ENCODE measurements at regions not wholly inside any gene's neighbourhood (a gene's known extent, or its start where the extent isn't known, plus 50 kb on each side); places are given as distances from the start of the nearest gene placed in this dataset.

DNA sequence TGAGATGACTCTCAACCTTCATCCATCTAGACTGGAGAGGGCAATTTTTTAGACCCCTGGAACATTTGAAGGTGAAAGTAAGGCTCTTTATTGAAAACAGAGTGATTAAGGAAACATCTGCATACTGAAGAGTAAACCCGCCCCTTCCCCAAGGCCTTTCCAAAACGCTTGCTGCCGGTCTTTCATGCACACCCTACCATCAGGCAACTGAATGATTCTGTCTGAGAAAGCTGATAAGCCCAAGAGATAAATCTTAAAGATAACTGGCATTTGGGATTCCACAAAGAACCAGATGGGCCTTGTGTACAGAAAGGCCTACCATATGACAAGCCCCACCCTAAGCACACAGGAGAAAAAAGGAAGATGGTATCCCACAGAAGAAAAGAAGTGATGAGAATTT lies 54.4 kb upstream of the PIK3R1 start:
- no peak for DNase-seq

DNA sequence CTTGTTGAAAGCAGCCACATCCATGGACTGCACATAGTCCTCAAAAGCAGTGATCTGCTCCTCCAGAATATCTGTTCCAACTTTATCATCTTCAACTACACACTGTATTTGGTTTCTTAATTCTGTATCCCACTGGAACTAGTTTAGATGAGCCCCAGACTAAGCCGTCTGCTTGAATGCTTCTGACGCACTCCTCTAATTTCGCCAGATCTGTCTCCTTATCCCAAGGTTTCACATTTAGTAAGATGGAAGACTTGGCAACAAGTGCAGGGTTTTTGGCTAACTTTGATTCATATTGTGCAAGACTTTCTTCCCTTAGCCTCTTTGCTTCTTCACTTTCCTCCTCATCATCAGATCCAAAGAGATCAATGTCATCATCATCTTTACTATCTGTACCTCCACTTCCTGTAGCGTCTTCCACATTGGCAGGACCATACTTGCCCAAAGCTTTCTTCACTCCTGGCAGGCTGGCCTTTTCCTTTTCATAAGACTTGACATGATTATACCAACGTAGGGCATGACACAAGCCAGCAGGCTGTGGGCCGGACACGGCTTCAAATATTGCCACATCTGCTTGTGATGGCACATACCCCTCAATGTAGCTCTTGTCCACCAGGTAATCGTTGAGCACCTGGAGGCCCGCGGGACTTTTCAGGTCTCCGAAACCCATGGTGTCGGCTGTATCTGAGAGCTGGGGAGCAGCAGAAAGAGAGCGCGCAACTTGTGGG lies 56.2 kb upstream of the PIK3R1 start:
- DNase-seq = no peak

DNA sequence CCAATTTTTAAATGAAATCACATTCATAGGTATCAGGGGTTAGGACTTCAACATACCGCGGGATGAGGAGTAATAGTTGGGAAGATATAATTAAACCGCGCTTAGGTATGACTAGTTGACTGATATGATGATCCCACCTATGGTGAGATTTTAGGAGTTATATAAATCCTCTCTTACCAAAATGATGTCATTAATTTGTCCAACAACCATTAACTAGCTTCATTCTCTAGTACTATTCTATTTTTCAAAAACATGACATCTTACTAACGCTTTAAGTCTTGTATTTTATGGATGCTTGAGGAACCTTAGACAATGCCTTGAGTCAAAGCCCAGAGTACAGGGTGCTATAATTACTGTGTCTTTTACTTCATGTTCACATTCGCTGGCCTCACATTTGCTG lies 59.6 kb upstream of the PIK3R1 start:
- no peak for DNase-seq

DNA sequence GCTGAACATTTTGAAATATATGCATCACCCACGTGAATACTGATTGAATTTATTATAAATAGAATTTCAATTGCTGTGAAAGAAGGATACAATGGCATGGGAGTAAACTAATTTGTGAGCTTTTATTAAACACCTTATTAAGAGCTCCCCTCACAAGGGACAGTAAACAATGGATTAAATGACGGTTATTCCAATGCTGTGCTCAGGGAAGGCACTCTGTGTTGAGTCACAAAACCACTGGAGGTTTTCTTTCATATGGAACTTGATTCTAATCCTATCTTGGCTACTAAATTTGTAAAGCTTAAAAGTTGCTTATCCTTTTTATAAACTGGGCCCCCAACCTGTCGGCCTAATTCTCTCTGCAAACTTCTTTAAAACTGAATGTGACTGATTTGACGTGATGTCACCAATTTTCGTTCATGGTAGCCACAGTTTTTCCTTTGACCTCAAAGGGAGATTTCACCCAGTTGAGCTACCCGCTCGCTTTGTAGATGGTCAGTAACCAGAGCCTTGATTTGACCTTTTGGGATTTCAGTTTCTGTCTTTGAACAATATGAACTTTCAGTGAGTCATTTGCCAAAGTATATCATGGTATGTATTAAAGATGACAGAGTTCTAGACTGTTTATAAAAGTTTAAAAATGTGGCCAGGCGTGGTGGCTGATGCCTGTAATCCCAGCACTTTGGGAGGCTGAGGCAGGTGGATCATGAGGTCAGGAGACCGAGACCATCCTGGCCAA lies 61.3 kb upstream of the PIK3R1 start:
- no peak for DNase-seq

DNA sequence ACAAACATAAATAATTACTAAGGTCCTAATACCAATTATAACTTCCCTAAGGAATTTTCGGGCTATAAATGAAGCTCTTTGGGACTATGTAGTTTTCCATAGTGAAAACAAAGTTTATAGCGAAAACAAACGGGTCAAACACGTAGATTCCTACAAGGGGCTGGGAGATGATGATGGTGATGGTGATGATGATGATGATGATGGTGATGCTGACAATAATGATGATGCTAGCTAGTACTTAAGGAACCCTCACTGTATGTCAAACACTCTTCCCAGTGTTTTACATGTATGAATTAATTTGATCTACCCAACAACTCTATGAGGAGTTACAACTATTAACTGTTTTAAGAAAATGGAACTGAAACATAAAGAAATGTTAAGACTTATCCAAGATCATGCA lies 63.7 kb upstream of the PIK3R1 start:
- no peak for DNase-seq

DNA sequence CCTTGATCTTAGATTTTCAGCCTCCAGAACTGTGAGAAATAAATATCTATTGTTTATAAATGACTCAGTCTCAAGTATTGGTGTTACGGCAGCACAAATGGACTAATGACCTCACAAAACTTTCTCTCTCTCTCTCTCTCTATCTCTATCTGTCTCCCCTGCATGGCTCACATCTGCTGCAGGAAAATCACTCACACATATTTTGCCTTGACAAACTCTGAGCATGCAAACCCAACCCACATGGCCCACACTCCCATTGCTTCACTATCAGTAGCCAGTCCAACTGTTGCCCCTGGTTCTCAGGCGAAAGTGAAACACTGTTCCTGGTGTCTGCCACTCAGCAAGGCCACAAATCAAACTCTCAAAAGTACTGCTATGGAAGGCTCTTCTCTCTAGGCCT lies 66.4 kb upstream of the PIK3R1 start:
- no peak for DNase-seq

DNA sequence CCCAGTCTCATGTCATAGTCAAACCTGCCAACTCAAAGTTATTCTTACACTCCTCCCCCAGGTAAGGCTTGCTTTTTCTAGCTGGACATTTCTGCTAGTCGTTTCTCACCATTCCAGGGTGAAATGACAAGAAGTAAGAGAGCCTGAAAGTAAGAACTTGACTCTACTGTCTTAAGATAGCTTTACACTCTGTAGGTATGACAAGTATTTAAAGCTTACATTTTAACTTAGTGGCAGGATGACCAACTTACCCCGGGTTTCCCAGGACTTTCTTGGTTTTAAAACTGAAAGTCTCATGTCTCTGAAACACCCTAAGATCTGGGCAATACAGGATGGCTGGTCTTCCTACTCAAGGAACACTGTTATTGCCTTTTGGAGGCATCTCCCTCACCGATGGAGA lies 67.5 kb upstream of the PIK3R1 start:
- DNase-seq = no peak

DNA sequence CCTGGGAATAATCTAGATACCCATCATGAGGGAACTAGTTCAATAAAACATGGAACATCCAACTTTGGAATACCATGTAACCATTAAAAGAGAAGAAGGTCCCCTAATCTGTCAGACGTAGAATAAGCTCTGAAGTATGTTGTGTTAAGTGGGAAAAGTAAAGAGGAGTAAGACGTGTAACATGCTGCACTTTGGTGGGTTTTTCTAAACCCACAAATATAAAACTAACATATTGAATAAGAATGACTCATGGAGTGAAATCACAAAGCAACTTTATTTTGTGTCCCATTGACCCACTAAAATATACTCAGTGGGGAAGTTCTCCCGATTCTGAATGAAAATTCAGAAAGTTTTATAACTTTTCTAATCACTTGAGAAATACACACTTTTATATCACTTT lies 67.9 kb upstream of the PIK3R1 start:
- no peak for DNase-seq

DNA sequence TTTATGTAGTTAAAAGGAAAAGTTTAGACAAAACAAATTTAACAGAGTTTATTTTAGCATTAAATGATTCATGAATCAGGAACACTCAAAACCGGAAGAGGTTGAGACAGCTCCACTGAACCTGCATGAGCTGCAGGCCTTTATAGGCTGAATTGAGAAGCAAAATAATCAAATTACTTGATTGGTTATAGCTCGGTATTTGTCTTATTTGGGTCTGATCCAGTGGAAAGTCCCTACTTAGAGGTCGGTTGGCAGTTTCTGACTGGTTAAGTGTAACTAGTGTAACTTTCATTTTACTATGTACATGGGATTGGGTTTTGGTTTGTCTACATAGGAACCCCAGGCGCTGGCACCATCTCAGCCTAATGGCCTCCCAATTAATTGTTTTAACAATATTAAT lies 74.1 kb upstream of the PIK3R1 start:
- no peak for DNase-seq

DNA sequence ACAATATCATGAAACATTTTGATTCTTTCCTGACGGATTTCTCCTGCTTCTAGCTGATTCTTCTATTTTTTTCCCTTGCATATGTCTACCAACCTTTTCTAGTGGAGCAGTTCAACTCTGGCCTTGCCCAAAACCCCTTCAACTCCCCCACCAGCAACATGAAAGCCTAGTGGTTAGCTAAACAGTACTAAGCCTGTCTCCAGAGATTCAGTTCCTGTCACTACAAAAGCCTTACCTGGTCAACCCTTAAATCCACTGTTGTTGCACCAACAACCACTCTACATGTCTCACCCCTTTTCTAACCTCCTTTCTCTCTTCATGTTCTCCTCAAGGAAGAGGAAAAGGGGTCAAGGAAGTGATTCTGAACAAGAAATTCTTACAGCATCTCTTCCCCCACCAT lies 74.8 kb upstream of the PIK3R1 start:
- no peak for DNase-seq

DNA sequence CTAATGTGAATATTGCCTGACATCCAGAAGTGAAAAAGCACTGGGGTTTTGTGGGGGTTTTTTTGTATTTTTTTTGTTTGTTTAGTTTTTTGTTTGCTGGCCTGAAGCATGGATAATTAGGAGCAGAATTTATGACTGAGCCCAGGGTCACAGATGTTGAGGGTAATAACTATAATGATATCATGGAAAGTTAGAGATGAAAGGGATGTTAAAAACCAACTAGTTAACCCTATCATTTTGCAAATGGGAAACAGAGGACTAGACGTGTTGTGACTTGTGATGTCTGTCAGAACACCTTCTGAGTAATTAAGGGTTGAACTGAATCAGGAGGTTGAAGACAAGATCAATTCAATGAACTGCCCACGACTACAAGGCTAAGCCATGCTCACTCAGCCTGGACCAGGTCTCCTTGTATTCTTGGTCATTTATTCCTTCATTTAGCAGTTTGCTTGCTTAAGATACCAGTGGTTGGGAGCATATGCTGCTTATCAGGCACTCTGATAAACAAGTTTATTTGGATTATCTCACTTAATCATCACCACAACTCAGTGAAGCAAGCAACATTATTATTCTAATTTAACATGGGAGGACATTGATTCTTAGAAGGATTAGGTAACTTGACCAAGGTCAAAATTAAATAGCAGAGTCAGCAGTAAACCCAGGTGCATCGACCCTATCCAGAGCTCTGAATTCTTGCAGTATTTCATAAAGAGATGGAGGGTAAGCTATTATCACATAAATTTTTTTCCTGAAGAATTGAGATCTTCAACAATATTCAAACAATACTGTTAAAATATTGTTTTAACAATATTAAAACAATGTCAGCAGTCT lies 75.7 kb upstream of the PIK3R1 start:
- DNase-seq = no peak

DNA sequence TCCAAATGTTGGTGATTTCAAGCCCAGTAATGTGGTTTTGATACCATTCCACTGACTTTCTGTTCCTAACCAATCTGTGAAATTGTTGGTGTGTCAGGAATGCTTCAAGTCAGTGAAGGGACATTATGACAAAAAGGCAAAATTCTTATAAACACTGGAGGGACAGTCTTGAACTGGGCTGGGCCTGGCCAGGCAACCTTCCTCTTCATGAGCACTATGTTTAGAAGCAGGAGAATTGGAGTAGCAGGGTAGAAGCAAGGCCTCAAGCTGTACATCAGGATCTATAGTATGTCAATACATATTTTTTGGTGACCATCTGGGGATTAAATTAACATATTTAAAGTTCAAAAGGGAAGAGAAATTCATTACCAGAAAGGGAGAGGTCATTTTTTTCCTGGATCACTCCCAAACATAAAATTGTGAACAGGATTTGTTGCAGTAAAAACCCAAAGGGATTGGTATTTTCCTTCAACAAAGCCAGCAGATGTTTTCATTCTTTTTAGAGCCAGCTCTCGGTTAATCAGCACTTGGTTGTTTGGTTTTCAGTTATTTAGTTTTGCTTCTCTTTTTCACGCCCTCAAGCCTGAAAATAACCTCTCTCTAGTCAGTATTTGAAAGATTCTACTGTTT lies 77.9 kb upstream of the PIK3R1 start:
- no peak for DNase-seq

DNA sequence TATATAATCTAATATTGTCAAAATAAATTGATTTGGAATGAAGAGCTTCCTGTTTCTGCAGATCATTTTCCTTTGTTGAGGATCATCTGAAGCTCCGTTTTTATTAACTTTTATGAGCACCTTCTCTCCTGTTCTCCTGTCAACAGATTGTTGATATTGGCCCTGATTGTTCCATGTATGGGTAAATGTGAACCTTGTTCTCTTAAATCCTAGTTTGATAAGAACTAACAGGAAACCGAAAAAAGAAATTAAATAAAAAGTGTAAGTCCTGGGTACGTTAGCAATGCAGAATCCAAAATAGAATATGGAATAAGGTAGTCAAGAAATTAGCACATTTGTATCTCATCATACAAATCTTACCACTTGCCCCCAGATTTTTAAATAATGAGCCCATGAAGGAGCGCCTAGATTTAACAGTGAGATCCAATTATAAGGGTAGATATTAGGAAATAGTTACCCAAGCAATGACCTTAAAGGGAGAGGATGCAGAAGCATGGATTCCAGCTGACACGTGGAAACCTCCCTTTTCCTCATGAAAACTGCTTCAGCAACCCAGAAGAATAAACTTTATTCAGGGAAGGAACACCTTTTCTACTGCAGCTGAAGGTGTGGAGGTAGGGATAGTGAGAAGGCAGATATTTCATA lies 80.8 kb upstream of the PIK3R1 start:
- DNase-seq = no peak

DNA sequence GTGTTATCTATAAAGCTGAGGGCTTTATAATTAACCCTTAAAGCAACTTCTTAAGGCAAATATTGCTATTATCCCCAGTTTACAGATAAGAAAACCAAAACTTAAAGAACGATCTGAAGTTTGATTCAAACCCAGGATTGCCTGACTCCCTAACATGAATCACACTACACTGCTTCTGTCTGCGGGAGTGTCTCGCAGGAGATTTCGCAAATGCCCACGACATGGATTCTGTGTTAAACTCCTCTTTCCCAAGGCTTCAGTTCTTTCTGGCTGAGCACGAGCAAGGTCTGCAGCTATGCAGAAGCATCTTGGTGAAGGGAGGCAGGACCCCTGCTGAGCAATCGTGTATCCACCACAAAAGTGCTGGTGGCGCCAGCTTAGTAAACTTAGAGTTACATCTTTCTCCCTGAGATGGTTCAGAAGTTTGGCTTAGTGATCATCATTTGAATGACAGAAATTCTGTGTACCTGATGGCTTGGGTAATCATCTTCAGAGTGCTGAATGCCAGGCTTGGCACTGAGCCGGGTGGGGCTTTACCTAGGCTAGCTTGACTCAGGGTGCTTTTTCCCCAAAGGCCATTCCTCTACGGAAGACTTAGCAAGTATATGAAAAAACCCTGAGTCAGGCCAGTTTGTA lies 81.4 kb upstream of the PIK3R1 start:
- no peak for DNase-seq

DNA sequence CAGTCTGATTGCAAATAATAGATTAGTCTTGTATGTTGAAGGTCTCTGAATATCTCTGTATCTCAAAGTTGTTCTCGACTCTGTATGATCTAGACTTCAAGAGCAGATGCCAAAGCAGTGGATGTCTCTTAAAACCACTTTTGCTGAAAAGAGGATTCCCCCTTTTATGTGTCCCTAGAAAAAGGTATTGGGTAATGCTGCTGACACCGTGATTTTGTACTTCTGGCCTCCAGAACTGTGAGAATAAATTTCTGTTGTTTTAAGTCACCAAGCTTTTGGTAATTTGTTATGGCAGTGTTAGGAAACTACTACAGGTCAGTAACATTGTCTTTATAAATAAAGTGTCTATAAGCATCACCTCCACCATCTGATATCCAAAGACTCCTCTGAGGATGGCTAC lies 85.3 kb upstream of the PIK3R1 start:
- no peak for DNase-seq

DNA sequence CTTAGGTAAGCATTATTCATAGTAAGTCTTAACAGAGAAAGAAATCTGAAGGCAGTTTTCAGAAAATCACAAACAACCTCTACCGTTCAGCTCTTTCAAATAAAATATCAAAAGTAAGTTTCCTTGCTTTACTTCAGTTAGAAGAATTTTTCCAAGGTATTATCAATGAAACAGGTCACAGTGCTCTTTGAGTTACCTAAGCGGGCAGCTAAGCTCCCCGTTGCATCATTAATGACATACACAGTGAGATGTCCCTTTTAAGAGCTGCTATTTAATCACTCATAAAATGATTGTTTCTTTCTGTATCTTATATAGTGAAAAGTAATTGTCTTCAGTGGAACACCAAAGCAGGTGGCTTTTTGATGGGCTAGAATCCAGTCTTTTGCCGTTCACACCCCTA lies 86.2 kb upstream of the PIK3R1 start:
- no peak for DNase-seq

DNA sequence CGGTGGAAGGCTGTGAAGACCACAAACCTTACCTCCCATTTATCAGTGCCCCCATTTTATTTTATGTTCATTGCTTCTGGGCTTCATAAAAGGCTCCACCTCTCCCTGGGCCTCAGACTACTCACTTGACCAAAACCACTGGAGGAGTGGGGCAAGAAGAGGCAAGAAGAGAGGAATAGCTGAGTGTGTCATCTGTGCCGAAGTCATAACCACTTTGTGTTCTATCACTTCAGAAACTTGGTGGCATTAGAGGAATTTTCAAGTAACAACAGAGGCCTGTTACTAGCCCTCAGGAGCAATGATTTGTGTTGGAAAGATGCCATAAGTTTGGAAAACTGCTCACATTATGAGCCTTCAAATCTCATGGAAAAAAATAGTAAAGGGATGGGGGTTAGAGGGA lies 88.7 kb upstream of the PIK3R1 start:
- no peak for DNase-seq

DNA sequence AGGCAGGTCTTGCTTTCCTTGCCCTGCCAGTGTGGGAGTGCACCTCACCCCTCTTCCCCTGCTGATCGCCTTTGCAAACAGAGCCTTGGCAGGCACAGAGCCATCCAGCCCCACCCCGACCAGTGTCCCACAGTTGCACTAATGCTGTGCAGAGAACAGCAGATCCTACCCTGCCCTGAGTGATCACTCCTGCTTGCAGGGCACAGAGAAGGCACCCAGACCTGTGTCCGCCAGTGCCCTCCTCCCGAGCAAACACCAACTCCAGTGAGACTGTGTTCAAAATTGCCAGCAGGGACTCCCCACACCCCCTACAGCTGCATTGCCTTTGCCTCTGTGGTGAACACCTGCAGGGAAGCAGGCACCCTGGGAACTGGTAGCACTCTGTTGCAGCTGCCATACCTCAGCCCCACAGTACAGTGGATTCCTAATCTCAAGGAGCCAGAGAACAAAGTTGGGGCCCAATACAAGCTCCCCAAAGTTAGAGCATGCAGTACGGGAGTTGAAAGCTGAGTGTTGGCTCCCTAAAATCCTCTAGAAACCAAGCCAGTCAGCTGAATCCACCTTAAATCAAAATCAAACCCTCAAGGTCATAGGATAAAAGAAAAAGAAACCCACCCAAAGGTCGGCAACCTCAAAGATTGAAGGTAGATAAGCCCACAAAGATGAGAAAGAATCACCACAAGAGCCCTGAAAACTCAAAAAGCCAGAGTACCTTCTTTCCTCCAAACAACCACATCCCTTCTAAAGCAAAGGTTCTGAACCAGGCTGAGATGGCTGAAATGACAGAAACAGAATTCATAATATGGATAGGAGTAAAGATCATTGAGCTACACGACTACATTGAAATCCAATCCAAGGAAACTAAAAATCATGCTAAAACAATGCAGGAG lies 92.9 kb upstream of the PIK3R1 start:
- DNase-seq = no peak

DNA sequence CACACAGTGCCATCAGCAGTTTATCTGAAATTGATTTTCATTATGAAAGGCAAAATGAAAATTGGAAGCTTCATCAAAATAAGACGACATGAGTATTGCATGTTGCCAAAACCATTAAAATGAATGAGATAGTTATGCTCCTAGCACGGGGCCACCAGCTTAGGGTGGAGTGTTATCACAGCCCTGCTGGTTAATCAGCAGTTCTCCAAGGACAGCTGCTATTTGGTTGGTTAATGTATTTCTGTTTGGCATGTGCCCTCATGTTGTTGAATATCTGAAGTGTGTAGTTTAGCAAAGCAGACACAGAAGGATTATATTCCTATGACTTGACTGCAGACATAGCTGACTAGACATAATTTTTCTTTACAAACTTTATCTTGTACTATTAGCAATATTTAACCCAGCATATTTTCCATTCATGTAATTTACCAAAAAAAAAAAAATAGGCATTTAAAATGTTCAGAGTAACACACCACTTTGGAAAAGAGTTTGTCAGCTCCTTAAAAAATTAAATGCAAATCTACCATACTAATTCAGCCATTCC lies 98.6 kb upstream of the PIK3R1 start:
- no peak for DNase-seq

DNA sequence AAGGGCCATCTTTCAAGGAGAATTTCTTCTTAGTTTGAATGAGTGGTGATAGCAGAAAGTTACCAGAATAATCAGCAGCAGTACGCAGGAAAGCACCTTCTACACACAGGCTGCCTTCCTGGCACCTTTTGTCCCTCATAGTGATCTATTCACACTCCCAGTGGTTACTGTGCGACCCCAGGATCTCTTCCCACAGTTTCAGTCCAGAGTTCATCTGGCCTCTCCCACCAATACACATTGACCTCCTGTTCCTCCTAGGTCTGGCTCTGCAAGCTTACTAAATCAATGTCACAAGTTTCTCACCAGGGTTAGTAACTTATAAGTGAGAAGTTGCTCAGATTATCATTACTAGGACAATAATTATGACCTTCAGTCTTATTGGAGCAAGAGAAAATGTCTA lies 99.1 kb upstream of the PIK3R1 start:
- DNase-seq = no peak

DNA sequence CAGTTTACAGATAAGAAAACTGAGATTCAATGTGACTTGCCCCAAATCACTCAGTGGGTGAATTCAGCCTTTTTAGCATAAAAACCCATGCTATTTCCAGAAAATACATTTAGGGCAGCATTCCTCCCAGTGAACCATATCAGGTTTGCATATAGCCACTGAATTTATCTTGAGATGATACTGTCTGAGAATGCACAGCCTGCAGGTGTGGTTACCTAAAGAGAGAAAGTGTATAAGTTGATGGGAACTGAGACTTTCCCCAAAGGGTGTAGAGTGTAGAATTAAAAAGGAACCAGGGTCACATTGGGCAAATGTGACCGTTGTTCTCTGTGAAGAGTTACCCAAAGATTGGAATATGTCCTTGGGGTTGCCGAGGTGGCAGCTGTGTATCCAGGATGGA lies 100.0 kb upstream of the PIK3R1 start:
- DNase-seq = no peak
